ENCODE measurements at regions not wholly inside any gene's neighbourhood (a gene's known extent, or its start where the extent isn't known, plus 50 kb on each side); places are given as distances from the start of the nearest gene placed in this dataset.

GRCh38 chrX:125791787-125792186, 374.3 kb downstream of the DCAF12L2 start:
- DNase-seq (ENCODE audit: low read depth in 2 of 2): no peak

- no peak for DNase-seq (ENCODE audit: low read depth in 2 of 2)
Observed at GRCh38 chrX:125810856-125811255, 355.2 kb downstream of the DCAF12L2 start.

GRCh38 chrX:125826080-125826479, 340.0 kb downstream of the DCAF12L2 start:
- no peak for DNase-seq (ENCODE audit: low read depth in 2 of 2)

DNA sequence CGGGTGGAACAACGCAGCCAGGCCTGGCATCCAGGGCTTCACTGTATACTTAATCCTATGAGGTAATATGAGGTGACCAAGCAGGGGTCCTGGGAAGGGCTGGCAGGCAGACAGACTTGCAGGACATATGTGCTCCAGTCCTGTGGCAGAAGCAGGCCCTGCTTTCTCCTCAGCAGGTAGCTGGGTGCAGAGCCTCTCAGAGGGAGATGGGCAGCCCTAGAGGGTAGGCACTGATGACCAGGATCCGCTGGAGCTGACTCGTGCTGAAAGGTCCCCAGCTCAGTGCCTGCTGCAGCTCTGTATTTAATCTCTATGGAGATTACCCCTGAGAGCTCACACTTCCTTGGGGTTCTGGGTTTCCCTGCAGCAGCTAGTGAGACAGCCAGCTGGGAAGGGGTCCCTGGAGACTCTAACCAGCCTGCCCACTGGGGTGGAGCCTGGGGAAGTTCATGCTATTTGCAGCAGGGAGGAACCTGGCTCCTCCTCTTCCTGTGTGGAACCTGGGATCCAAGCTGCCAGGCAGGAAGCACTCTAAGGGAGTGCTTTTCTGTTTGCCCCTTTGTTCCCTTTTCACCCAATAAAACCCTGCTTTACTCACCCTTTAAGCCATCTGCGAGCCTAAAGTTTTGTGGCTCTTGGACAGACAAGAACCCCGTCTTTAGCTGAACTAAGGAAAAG, 339.2 kb downstream of the DCAF12L2 start:
- DNase-seq (ENCODE audit: low read depth in 2 of 2): no peak

GRCh38 chrX:125846271-125846670, 319.8 kb downstream of the DCAF12L2 start:
- DNase-seq (ENCODE audit: low read depth in 2 of 2): no peak

GRCh38 chrX:125850693-125851092, 315.4 kb downstream of the DCAF12L2 start:
- no peak for DNase-seq (ENCODE audit: low read depth in 2 of 2)

DNA sequence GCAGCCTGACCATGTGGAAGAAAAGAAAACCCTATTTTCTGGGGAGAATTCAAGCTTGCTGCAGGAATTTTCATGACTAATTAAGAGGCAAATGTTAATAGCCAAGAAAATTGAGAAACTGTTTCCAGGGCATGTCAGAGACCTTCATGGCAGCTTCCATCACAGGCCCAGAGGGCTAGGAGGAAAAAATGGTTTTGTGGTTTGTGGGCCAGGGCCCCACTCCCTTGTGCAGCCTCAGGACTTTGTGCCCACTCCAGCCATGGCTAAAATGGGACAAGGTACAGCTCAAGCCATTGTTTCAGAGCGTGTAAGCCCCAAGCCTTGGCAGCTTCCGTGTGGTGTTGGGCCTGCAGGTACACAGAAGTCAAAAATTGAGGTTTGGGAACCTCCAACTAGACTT, 282.9 kb downstream of the DCAF12L2 start:
- no peak for DNase-seq (ENCODE audit: low read depth in 2 of 2)

DNA sequence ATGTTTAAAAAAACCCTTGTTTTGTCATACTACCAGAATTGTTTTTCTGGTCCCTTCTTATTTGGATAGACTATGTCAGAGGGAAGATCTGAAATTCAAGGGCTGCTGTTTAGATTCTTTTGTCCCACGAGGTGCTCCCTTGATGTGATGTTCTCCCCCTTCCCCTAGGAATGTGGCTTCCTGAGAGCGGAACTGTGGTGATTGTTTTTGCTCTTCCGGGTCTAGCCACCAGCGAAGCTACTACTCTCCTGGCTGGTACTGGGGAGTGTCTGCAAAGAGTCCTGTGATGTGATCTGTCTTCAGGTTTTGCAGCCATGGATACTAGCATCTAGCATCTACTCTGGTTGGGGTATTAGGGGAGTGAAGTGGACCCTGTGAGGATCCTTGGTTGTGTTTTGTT, 271.1 kb downstream of the DCAF12L2 start:
- no peak for DNase-seq (ENCODE audit: low read depth in 2 of 2)

- no peak for DNase-seq (ENCODE audit: low read depth in 2 of 2)
Observed at GRCh38 chrX:125895518-125895917, 270.6 kb downstream of the DCAF12L2 start.

- no peak for DNase-seq (ENCODE audit: low read depth in 2 of 2)
Observed at GRCh38 chrX:125926295-125926694, 239.8 kb downstream of the DCAF12L2 start.

GRCh38 chrX:125940985-125941384, 225.1 kb downstream of the DCAF12L2 start:
- no peak for DNase-seq (ENCODE audit: low read depth in 2 of 2)

GRCh38 chrX:125947501-125947900, 218.6 kb downstream of the DCAF12L2 start:
- DNase-seq (ENCODE audit: low read depth in 2 of 2): peak; percentile 8 to 10

GRCh38 chrX:125952973-125953372, 213.1 kb downstream of the DCAF12L2 start:
- no peak for DNase-seq (ENCODE audit: low read depth in 2 of 2)

GRCh38 chrX:125953814-125954213, 212.3 kb downstream of the DCAF12L2 start:
- DNase-seq (ENCODE audit: low read depth in 2 of 2): peak; percentile 8 to 21

DNA sequence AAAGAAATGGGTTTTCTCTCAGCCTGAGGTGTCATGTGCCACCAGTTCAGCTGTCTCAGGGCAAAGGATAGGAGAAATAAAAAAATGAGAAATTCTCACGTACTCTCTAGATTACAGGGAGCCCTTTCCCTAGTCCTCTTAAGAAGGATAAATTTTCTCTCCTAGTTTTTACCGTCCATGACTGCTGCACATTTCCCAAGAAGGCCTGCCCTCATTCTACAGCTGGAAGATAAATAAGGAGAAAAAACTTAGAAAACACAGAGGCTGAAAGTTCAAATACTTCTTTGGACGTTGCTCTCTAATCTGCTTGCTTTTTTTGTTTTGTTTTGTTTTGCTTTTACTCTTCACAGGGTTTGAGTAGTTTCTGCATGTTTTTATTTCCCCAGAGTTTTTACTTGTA, 211.9 kb downstream of the DCAF12L2 start:
- DNase-seq (ENCODE audit: low read depth in 2 of 2): no peak

DNA sequence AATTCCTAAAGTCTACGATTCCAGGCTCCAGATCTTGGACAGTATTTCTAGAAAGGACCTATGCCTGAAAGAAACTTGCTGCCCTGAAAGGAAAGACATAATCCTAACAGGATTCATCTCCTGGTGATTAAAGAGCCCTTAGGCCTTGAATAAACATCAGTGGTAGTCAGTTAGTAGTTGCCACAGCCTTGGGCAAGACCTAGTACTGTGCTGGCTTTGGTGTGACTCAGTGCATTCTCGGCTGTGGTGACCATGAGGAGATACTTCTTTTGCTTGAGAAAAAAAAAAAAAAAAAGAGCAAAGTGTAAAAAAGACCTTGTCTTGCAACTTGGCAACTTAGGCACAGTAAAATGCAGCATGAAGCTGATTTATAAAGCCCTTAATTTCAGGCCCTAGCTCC, 188.2 kb downstream of the DCAF12L2 start:
- no peak for DNase-seq (ENCODE audit: low read depth in 2 of 2)

DNA sequence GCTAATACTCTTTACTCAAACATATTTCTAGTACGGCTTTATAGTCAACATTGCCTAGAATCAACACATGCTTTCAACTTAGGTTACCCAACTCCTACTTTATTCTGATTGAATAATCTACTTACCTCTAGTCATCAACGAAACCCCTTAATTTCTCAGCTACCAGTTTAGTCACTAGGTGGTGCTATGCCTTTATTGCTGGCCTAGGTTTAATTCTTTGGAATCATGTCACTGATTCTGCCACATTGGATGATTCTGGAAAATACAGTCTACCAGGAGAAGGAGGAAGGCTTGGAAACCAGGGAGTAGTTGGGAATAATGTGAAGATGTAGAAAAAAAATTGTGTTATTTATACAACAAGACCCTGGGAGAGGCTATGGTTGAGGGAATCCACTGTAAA, 167.7 kb downstream of the DCAF12L2 start:
- DNase-seq (ENCODE audit: low read depth in 2 of 2): no peak

GRCh38 chrX:126027229-126027628, 138.9 kb downstream of the DCAF12L2 start:
- DNase-seq (ENCODE audit: low read depth in 2 of 2): no peak

- DNase-seq (ENCODE audit: low read depth in 2 of 2): no peak
Observed at GRCh38 chrX:126030021-126030420, 136.1 kb downstream of the DCAF12L2 start.

GRCh38 chrX:126063984-126064383, 102.1 kb downstream of the DCAF12L2 start:
- DNase-seq (ENCODE audit: low read depth in 2 of 2): no peak

DNA sequence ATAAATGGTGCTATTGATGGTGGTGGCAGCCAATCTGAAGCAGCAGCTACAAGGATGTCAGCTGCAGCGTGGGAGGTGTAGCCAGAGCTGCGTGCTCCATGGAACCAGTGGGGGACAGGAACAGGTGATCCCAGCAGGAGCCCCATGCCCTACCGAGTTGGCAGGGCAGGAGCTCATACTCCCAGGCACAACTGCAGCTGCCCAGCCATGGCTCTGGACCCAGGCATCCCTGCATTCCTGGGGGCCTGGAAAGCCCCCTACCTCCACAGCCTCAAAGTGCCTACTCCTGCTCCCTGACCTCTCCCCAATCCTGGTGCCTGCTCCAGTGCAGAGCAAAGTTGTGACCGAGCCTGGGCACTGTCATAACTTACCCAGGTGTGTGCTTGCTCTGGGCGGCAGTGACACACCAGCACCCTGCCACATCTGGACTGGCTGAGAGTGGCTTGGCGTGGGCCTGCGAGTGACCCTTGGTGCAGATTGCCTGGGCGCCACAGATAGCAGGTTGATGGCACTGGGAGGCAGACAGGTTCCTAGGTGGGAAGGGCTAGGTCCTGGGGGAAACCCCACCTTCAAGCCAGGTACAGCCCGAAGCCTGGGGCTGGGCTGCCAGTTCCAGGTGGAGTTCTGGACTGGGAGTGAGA, 101.1 kb downstream of the DCAF12L2 start:
- DNase-seq (ENCODE audit: low read depth in 2 of 2): no peak

DNA sequence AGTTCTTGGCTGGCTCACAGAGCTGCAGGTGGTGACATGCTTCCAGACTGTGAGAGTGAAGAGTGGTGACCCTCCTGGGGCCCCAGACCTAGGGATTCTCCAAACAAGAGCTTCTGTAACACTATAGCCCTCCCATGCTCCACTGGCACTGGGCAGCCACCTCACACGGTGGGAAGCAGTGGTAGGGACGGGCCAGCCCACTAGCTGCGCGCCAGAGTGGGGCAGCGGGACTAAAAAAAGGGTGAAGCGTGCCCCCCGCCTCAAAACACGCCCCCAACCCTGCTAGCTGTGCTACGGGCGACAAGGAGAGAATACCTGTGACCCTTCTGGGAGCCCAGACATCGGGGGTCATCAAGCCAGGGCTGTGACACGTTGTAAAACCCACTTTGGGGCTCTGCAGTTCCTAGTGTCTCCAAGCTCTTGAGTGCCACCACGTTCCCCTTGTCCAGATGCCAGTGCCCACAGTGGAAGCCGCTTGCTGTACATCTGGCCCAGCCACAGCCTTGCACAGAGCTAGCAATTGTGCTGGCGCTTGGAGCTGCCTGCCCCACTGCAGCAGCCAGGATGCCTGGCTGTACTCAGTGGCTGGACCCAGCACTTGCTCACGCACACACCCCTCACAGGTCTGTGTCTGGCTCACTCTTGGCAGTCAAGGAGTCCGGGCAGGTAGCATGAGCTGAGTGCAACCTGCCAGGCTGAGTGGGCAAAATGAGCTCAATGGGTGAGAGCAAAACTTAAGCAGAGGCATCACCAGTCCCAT, 100.0 kb downstream of the DCAF12L2 start:
- no peak for DNase-seq (ENCODE audit: low read depth in 2 of 2)
